Fibroblast of lung (primary cell): ENCODE measurements at regions not wholly inside any gene's neighbourhood (a gene's known extent, or its start where the extent isn't known, plus 50 kb on each side); places are given as distances from the start of the nearest gene placed in this dataset.

ENCODE experiments used
- EZH2 ChIP-seq: IDR thresholded peaks from 2 replicates; pipeline ENCODE4 v1.5.1; 2012; ENCODE audit warnings: low read length, control low read depth, mild to moderate bottlenecking; ENCODE audit errors: missing control alignments
- TF ChIP-seq, protein P1 (sequence below), 2 donors: IDR thresholded peaks in 1 of 2; conservative IDR thresholded peaks in 1 of 2; 1 replicate in 1 of 2; 2 replicates in 1 of 2; pipeline ENCODE4 v1.5.1; 2011 to 2012; ENCODE audit warnings: low read length in 2 of 2, control low read depth in 1 of 2, inconsistent platforms in 1 of 2, low read depth in 1 of 2, mild to moderate bottlenecking in 1 of 2

DNA sequence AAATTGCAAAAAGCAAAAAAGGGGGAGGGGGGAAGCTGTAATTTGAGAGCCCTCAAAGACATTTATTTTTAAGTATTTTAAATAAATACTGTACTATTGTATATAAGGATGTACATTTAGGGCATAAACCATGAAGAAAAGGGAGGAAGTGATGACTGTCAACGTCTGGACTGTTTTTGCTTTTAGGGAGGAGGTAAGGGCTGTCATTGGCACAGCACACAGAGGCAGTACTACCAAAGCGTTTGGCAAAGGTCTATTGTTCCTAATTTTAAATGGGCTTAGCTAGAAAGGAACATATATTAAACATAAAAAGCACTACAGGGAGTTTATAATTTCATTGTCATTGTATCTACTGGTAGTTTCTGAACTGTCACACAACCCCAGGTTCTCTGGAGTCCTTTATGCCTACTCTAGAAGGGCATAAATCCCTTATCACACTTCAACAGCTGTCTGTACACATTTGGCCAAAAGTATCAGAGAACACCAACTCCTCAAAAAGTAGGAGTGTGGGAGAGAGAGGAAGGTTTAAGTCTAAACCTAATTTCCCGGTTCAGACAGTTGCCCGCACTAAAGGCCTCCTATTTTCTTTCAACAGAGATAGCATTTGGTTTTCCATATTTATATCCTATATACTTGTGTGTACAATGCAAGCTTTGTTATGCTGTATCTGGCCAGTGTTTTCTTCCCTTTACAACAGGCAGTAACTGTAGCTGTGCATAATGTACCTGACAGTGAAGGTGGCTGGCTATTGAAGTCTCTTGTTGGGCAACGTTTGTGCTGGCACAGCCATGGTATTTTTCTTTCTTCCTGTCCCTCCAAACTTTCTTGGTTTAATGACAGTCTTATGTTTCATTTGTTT, 406.2 kb downstream of the KLF5 start:
- TF ChIP-seq, protein P1, sequence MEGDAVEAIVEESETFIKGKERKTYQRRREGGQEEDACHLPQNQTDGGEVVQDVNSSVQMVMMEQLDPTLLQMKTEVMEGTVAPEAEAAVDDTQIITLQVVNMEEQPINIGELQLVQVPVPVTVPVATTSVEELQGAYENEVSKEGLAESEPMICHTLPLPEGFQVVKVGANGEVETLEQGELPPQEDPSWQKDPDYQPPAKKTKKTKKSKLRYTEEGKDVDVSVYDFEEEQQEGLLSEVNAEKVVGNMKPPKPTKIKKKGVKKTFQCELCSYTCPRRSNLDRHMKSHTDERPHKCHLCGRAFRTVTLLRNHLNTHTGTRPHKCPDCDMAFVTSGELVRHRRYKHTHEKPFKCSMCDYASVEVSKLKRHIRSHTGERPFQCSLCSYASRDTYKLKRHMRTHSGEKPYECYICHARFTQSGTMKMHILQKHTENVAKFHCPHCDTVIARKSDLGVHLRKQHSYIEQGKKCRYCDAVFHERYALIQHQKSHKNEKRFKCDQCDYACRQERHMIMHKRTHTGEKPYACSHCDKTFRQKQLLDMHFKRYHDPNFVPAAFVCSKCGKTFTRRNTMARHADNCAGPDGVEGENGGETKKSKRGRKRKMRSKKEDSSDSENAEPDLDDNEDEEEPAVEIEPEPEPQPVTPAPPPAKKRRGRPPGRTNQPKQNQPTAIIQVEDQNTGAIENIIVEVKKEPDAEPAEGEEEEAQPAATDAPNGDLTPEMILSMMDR (conservative IDR thresholded peaks at IDR 0.05 in 1 of 2, IDR thresholded peaks at IDR 0.05 in 1 of 2; ENCODE audit: low read depth in 1 of 2, low read length in 2 of 2) = no peak
- no peak for TF ChIP-seq EZH2
